SK-N-MC (cell line): ENCODE measurements at regions not wholly inside any gene's neighbourhood (a gene's known extent, or its start where the extent isn't known, plus 50 kb on each side); places are given as distances from the start of the nearest gene placed in this dataset.

Source experiments
- EZH2 ChIP-seq: fragments of 200-600 bp; sonication (generic); IDR thresholded peaks from one replicate; pipeline ENCODE4 v1.6.1; 2017; ENCODE audit warnings: antibody characterized with exemption
- POLR2AphosphoS5 ChIP-seq: IDR thresholded peaks from 2 replicates; pipeline ENCODE4 v1.6.1; 2012; ENCODE audit warnings: mild to moderate bottlenecking, low read depth, low read length, borderline replicate concordance

GRCh38 chr17:77708049-77708448 lies 250.5 kb upstream of the TNRC6C start:
- TF ChIP-seq EZH2 (no peak), POLR2AphosphoS5 (no peak)
